HEK293T (cell line): ENCODE measurements at regions not wholly inside any gene's neighbourhood (a gene's known extent, or its start where the extent isn't known, plus 50 kb on each side); places are given as distances from the start of the nearest gene placed in this dataset.

Experiments used
- CTCF ChIA-PET: fragments of 350-600 bp; formaldehyde crosslinking; extraction: SDS; loops from one replicate; lab custom pipeline; 2021; ENCODE audit warnings: antibody characterized with exemption, inconsistent platforms; lab: Yijun Ruan, JAX
- POLR2A ChIA-PET: fragments of 350-600 bp; formaldehyde crosslinking; extraction: SDS; loops from one replicate; lab custom pipeline; 2020; ENCODE audit warnings: antibody characterized with exemption, inconsistent platforms; lab: Yijun Ruan, JAX
- DNase-seq: peaks from one replicate; pipeline ENCODE4 v3.0.0; 2012; ENCODE audit warnings: mixed read lengths; ENCODE audit errors: extremely low spot score
- ARNT ChIP-seq: fragments of 450-650 bp; IDR thresholded peaks from 2 replicates; pipeline ENCODE4 v1.6.1; 2017; ENCODE audit warnings: mild to moderate bottlenecking
- BHLHE40 ChIP-seq: fragments of 450-650 bp; IDR thresholded peaks from 2 replicates; pipeline ENCODE4 v1.6.1; 2016; ENCODE audit warnings: mild to moderate bottlenecking, moderate library complexity, borderline replicate concordance
- CTBP1 ChIP-seq: fragments of 450-650 bp; IDR thresholded peaks from 2 replicates; pipeline ENCODE4 v1.6.1; 2016; ENCODE audit warnings: borderline replicate concordance
- ELF4 ChIP-seq: fragments of 450-650 bp; IDR thresholded peaks from 2 replicates; pipeline ENCODE4 v1.6.1; 2017; ENCODE audit warnings: antibody characterized with exemption
- FOXA1 ChIP-seq: fragments of 450-650 bp; IDR thresholded peaks from 2 replicates; pipeline ENCODE4 v1.6.1; 2016; ENCODE audit warnings: mild to moderate bottlenecking
- FOXK2 ChIP-seq: fragments of 450-650 bp; IDR thresholded peaks from 2 replicates; pipeline ENCODE4 v1.6.1; 2016; ENCODE audit warnings: mild to moderate bottlenecking
- FOXM1 ChIP-seq: fragments of 450-650 bp; IDR thresholded peaks from 2 replicates; pipeline ENCODE4 v1.6.1; 2017; ENCODE audit warnings: mild to moderate bottlenecking, borderline replicate concordance
- HDGF ChIP-seq: fragments of 450-650 bp; IDR thresholded peaks from 2 replicates; pipeline ENCODE4 v1.6.1; 2017; ENCODE audit warnings: antibody characterized with exemption, borderline replicate concordance
- L3MBTL2 ChIP-seq: fragments of 450-650 bp; conservative IDR thresholded peaks from 2 replicates; pipeline ENCODE4 v1.6.1; 2016; ENCODE audit warnings: mild to moderate bottlenecking
- LEF1 ChIP-seq: fragments of 450-650 bp; IDR thresholded peaks from 2 replicates; pipeline ENCODE4 v1.6.1; 2017; ENCODE audit warnings: mild to moderate bottlenecking, borderline replicate concordance
- NFRKB ChIP-seq: fragments of 450-650 bp; IDR thresholded peaks from 2 replicates; pipeline ENCODE4 v1.6.1; 2016; ENCODE audit warnings: mild to moderate bottlenecking, moderate library complexity
- SP1 ChIP-seq: fragments of 450-650 bp; IDR thresholded peaks from 2 replicates; pipeline ENCODE4 v1.6.1; 2017
- SUZ12 ChIP-seq: fragments of 450-650 bp; IDR thresholded peaks from 2 replicates; pipeline ENCODE4 v1.6.1; 2016; ENCODE audit warnings: mild to moderate bottlenecking
- TARDBP ChIP-seq: fragments of 450-650 bp; IDR thresholded peaks from 2 replicates; pipeline ENCODE4 v1.6.1; 2016
- ZNF384 ChIP-seq: fragments of 450-650 bp; IDR thresholded peaks from 2 replicates; pipeline ENCODE4 v1.6.1; 2016
- TF ChIP-seq, protein P1 (sequence below): fragments of 450-650 bp; IDR thresholded peaks from 2 replicates; pipeline ENCODE4 v1.6.1; 2016

DNA sequence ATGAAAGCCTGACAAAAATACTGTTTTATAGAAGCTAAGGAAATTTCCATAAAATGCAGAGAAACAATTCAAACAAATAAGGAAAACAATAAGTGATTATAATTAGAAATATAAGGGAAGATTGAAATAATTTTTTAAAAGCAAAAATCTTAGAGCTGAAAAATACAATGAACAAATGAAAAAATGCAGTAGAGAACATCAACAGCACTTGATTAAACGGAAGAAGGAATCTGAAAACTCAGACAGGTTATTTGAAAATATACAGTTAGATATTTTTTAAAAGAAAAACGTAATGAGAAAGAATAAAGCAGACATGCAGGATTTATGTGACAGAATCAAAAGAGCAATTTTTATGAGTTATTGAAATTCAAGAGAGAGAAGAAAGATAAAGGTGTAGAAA lies 279.1 kb upstream of the MAGI2 start:
- POLR2A ChIA-PET: no interaction called here
- TF ChIP-seq BHLHE40: no peak
- no peak for TF ChIP-seq L3MBTL2
- no peak for TF ChIP-seq TARDBP
- TF ChIP-seq NFRKB: no peak
- CTCF ChIA-PET: no interaction called here
- no peak for DNase-seq

DNA sequence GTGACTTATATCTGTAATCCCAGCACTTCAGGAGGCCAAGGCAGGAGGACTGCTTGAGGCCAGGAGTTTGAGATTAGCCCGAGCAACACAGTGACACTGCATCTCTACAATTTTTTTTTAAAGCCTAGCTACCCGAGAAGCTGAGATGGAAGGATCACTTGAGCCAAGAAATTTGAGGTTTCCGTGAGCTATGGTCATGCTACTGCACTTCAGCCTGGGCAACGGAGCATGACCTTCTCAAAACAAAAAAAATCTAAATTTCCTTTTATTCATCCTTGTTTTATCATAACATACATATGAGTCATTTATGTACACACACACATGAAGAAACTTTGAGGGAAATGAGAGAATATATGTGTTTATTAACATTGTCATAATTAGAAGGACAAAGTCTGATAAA lies 277.5 kb upstream of the MAGI2 start:
- ChIA-PET CTCF (no interaction called here), POLR2A (no interaction called here)
- DNase-seq: no peak
- no peak for TF ChIP-seq HDGF
- no peak for TF ChIP-seq NFRKB
- no peak for TF ChIP-seq ARNT
- TF ChIP-seq BHLHE40: no peak
- TF ChIP-seq, protein P1, sequence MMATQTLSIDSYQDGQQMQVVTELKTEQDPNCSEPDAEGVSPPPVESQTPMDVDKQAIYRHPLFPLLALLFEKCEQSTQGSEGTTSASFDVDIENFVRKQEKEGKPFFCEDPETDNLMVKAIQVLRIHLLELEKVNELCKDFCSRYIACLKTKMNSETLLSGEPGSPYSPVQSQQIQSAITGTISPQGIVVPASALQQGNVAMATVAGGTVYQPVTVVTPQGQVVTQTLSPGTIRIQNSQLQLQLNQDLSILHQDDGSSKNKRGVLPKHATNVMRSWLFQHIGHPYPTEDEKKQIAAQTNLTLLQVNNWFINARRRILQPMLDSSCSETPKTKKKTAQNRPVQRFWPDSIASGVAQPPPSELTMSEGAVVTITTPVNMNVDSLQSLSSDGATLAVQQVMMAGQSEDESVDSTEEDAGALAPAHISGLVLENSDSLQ: no peak
- TF ChIP-seq LEF1: no peak
- TF ChIP-seq FOXA1: no peak
- TF ChIP-seq TARDBP: no peak
- TF ChIP-seq CTBP1: no peak
- TF ChIP-seq SUZ12: no peak
- no peak for TF ChIP-seq L3MBTL2
- no peak for TF ChIP-seq SP1
- TF ChIP-seq FOXK2: no peak

DNA sequence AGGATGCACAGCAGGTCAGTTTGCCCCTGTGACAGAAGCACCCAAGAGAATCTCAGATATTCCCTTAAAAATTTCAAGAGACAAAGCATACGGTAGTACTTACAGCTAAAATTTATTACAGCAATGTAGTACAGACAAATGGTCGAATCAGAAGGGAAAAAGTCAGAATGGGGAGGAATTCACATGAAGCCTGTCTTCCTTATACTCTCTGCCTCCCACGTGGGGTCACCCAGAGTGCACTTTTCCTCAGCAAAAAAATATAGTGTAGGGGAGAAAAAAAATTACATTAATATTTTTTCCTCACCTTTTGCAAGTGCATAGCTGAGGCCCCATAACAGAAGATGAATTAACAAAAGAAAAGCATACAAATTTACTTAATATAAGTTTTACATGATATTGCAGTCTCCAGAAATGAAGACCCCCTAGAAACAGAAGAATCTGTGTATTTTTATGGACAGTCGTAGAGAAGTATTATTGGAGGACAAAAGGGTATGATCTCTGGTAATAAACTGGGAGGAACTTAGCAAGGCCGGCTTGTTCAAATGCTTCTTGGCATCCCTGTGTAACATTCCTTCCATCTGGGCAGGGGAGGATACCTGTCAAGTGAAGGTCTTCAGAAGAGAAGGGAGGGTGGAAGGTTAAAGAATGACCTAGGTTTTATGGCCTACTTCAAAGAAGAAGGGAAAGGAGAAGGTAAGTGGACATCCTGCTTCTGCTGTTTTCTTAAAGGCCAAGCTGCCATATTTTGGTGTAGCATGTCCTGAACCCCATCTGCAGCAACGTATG lies 270.6 kb upstream of the MAGI2 start:
- TF ChIP-seq FOXK2 (no peak), ELF4 (no peak), FOXM1 (no peak), LEF1 (no peak), NFRKB (no peak), FOXA1 (no peak), ARNT (no peak), BHLHE40 (no peak), SUZ12 (no peak), TARDBP (no peak), SP1 (no peak), HDGF (no peak), L3MBTL2 (no peak)
- TF ChIP-seq, protein P1: no peak
- CTCF ChIA-PET: no interaction called here
- no peak for DNase-seq
- POLR2A ChIA-PET: no interaction called here

DNA sequence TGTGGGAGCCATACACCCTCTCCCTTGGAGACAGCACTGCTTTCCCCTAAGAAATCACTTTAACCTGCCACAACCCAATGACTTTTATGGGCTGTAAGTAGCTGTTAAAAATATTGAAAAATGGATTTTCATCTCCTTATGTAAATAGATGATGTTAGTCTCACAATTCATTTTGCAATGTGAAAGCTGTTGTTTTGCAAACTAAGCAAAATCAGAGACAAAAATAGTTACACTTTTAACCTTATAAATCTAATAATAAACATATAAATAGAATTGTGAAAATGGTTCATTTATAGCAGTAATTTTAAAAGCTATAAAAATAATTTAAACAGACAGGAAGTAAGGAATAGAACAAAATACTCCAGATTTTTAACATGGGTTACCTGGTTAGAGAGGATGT lies 268.8 kb upstream of the MAGI2 start:
- no peak for DNase-seq
- TF ChIP-seq BHLHE40 (no peak), SUZ12 (no peak), FOXK2 (no peak)
- ChIA-PET CTCF (no interaction called here), POLR2A (no interaction called here)

DNA sequence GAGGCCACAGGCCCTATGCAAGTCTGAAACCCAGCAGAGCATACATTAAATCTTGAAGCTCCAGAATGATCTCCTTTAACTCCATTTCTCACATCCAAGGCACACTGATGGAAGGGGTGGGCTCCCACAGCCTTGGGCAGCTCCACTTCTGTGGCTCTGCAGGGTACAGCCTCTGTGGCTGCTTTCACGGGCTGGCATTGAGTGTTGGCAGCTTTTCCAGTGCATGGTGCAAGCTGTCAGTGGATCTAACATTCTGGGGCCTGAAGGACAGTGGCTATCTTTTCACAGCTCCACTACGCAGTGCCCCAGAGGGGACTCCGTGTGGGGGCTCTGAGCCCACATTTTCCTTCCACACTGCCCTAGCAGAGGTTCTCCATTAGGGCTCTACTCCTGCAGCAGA lies 265.7 kb upstream of the MAGI2 start:
- no peak for TF ChIP-seq TARDBP
- no peak for TF ChIP-seq FOXK2
- no peak for TF ChIP-seq HDGF
- TF ChIP-seq, protein P1: no peak
- TF ChIP-seq FOXA1: no peak
- TF ChIP-seq BHLHE40: no peak
- no peak for TF ChIP-seq CTBP1
- TF ChIP-seq SUZ12: no peak
- TF ChIP-seq FOXM1: no peak
- TF ChIP-seq NFRKB: no peak
- no peak for TF ChIP-seq ZNF384
- no peak for TF ChIP-seq LEF1
- TF ChIP-seq ELF4: no peak
- no peak for TF ChIP-seq SP1
- no peak for TF ChIP-seq L3MBTL2
- TF ChIP-seq ARNT: no peak
- POLR2A ChIA-PET: no interaction called here
- CTCF ChIA-PET: no interaction called here
- DNase-seq: no peak

DNA sequence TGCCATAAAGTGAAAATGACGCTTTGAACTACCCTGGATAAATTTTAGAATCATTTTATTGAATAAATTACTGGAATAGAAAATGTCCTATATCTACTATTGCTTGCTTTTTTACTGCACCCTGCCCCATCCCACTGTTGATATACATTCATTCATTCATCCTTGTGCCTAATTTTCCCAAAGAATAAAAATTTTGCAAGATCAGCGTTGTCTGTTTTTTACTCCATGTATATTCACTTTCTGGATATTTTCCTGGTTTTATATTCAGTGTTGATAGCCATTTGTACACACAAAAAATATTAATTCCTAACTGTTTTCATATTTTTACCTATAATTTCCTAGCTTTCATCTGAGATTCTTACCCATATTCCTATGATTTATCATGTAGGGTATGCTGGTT lies 262.9 kb upstream of the MAGI2 start:
- no peak for DNase-seq
- no peak for TF ChIP-seq ARNT
- no peak for TF ChIP-seq TARDBP
- TF ChIP-seq L3MBTL2: no peak
- TF ChIP-seq NFRKB: no peak
- TF ChIP-seq ELF4: no peak
- no peak for TF ChIP-seq BHLHE40
- no peak for TF ChIP-seq LEF1
- TF ChIP-seq FOXA1: no peak
- no peak for TF ChIP-seq HDGF
- POLR2A ChIA-PET: no interaction called here
- CTCF ChIA-PET: no interaction called here
